Caco-2 (cell line): ENCODE measurements at regions not wholly inside any gene's neighbourhood (a gene's known extent, or its start where the extent isn't known, plus 50 kb on each side); places are given as distances from the start of the nearest gene placed in this dataset.
"Not testable (repeated sequence)": the region's sequence is repeated elsewhere in the genome, so short reads cannot be mapped to it uniquely, and the experiment has no call there.

Experiments used
- BruUV-seq: library from RNA; stranded (reverse); fragments of 400-500 nt; replicated peaks from 2 replicates; lab custom pipeline; 2021; lab: Mats Ljungman, UMichigan
- CTCF ChIA-PET: fragments of 300-600 bp; sonication (Branson Sonifier 250); formaldehyde crosslinking; loops from one replicate; lab custom pipeline; 2022; ENCODE audit warnings: antibody characterized with exemption; lab: Charles Lee
- POLR2A ChIA-PET: fragments of 300-600 bp; sonication (Branson Sonifier 250); formaldehyde crosslinking; loops from one replicate; lab custom pipeline; 2022; ENCODE audit warnings: antibody characterized with exemption; lab: Charles Lee
- DNase-seq, 2 experiments: peaks; one replicate each; pipeline versions ENCODE4 v3.0.0 to v3.0.0-alpha.2; 2020 to 2022
- H3K27me3 ChIP-seq: replicated peaks from 2 replicates; pipeline ENCODE4 v1.6.0; 2011; ENCODE audit warnings: low read length; ENCODE audit not compliant: control insufficient read depth, insufficient read depth
- H3K36me3 ChIP-seq: 2 replicates; pipeline ENCODE4 v1.5.1; 2011; ENCODE audit warnings: low read length; ENCODE audit not compliant: control insufficient read depth, insufficient read depth
- H3K4me1 ChIP-seq: fragments of 250-450 bp; sonication (Bioruptor Pico); 2 replicates; pipeline ENCODE4 v1.5.1; 2020; ENCODE audit warnings: mild to moderate bottlenecking
- H3K4me3 ChIP-seq: 2 replicates; pipeline ENCODE4 v1.5.1; 2011; ENCODE audit warnings: low read depth, mild to moderate bottlenecking, control low read depth, low read length
- H3K9me3 ChIP-seq: fragments of 250-450 bp; sonication (Bioruptor Pico); 2 replicates; pipeline ENCODE4 v1.5.1; 2020; ENCODE audit warnings: mild to moderate bottlenecking, moderate library complexity
- H3K27ac Mint-ChIP-seq: one replicate; pipeline ENCODE4 v1.8.0; 2022; ENCODE audit warnings: mixed read lengths; ENCODE audit not compliant: unreplicated experiment
- H3K27me3 Mint-ChIP-seq: one replicate; pipeline ENCODE4 v1.8.0; 2022; ENCODE audit warnings: mixed read lengths; ENCODE audit not compliant: insufficient read depth, unreplicated experiment
- H3K36me3 Mint-ChIP-seq: one replicate; pipeline ENCODE4 v1.8.0; 2022; ENCODE audit warnings: mild to moderate bottlenecking, mixed read lengths; ENCODE audit not compliant: insufficient read depth, unreplicated experiment
- H3K4me1 Mint-ChIP-seq: one replicate; pipeline ENCODE4 v1.8.0; 2022; ENCODE audit warnings: low read depth, mixed read lengths; ENCODE audit not compliant: unreplicated experiment
- H3K4me3 Mint-ChIP-seq: one replicate; pipeline ENCODE4 v1.8.0; 2022; ENCODE audit warnings: mild to moderate bottlenecking, moderate library complexity, mixed read lengths; ENCODE audit not compliant: unreplicated experiment
- H3K9me3 Mint-ChIP-seq: one replicate; pipeline ENCODE4 v1.8.0; 2022; ENCODE audit warnings: mixed read lengths; ENCODE audit not compliant: unreplicated experiment
- intact Hi-C: fragments of 100-400 bp; cut with micrococcal nuclease; formaldehyde crosslinking; loops from one replicate; pipeline ENCODE4 v1.10.0; 2022; ENCODE audit not compliant: unreplicated experiment
- TF ChIP-seq, protein P1 (sequence below), 2 experiments: fragments of 200-600 bp in 1 of 2; IDR thresholded peaks; 1 replicate in 1 of 2; 2 replicates in 1 of 2; pipeline versions ENCODE4 v1.5.1 to v1.8.0; 2011 to 2022; ENCODE audit warnings: antibody characterized with exemption in 1 of 2, control low read depth in 1 of 2, inconsistent platforms in 1 of 2, low read depth in 1 of 2, low read length in 1 of 2, mild to moderate bottlenecking in 1 of 2, moderate library complexity in 1 of 2; ENCODE audit not compliant: insufficient read depth in 1 of 2, severe bottlenecking in 1 of 2, unreplicated experiment in 1 of 2

DNA sequence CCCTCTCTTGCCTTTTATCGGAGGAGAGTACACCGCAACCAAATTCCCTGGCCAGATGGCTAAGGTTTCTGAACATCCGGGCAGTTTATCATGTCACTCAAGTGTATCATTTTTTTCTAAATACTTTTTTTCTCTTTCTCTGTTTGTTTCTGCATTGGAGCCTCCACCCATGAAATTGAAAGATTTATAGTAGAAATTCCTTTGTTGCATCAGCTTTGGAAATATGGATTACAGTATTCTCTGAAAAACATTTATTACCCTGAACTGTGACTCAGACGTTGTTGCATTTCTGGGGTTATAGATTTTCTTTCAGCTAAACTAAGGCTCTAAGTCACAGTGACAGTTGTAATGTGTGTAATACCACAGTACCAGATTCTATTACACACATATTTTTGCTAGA is 187.0 kb downstream of the SPTSSA start:
- Mint-ChIP-seq H3K27me3 (no peaks in the 10 kb centered on the region), H3K4me1 (no peaks in the 10 kb centered on the region), H3K36me3 (no peaks in the 10 kb centered on the region), H3K4me3 (no peak overlapping the region), H3K9me3 (peaks cover 6% of the 10 kb centered on the region), H3K27ac (no peak overlapping the region)
- TF ChIP-seq, protein P1, sequence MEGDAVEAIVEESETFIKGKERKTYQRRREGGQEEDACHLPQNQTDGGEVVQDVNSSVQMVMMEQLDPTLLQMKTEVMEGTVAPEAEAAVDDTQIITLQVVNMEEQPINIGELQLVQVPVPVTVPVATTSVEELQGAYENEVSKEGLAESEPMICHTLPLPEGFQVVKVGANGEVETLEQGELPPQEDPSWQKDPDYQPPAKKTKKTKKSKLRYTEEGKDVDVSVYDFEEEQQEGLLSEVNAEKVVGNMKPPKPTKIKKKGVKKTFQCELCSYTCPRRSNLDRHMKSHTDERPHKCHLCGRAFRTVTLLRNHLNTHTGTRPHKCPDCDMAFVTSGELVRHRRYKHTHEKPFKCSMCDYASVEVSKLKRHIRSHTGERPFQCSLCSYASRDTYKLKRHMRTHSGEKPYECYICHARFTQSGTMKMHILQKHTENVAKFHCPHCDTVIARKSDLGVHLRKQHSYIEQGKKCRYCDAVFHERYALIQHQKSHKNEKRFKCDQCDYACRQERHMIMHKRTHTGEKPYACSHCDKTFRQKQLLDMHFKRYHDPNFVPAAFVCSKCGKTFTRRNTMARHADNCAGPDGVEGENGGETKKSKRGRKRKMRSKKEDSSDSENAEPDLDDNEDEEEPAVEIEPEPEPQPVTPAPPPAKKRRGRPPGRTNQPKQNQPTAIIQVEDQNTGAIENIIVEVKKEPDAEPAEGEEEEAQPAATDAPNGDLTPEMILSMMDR (IDR thresholded peaks at IDR 0.05; ENCODE audit: insufficient read depth in 1 of 2, low read depth in 1 of 2, low read length in 1 of 2, severe bottlenecking in 1 of 2, unreplicated experiment in 1 of 2): no peak
- H3K4me1 ChIP-seq: no peaks in the 10 kb centered on the region
- no peak for DNase-seq
- no peaks in the 10 kb centered on the region for H3K27me3 ChIP-seq
- no peak overlapping the region for H3K4me3 ChIP-seq
- H3K36me3 ChIP-seq: no peaks in the 10 kb centered on the region
- intact Hi-C loops: no loop called here
- no TSS peak for BruUV-seq
- POLR2A ChIA-PET: no interaction called here
- H3K9me3 ChIP-seq: no peaks in the 10 kb centered on the region; the same call in 1 of the 2 replicates
- CTCF ChIA-PET: no interaction called here

DNA sequence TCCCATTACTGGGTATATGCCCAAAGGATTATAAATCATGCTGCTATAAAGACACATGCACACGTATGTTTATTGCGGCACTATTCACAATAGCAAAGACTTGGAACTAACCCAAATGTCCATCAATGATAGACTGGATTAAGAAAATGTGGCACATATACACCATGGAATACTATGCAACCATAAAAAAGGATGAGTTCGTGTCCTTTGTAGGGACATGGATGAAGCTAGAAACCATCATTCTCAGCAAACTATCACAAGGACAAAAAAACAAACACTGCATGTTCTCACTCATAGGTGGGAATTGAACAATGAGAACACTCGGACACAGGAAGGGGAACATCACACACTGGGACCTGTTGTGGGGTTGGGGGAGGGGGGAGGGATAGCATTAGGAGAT is 188.3 kb downstream of the SPTSSA start:
- intact Hi-C loops, CTCF ChIA-PET, H3K27ac Mint-ChIP-seq: not testable (repeated sequence)

DNA sequence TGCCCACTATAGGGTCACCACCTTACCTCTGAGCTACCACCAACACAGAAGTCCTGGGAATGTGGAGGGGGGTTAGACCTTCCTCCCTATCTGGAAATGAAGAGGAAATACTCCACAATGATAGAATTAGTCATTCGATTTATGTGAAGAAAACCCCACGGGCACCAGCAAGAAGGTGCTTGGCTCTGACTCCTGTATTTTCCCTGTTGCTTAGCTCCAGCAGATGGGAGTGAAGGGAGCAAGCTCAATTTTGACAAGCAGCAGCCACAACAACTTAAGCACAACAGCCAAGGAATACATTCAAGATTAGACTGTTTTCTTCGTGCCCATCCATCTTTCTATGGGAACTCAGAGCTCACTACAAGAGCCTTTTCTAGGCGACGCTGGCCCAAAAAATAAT is 191.7 kb downstream of the SPTSSA start:
- BruUV-seq: no TSS peak
- H3K36me3 Mint-ChIP-seq: no peaks in the 10 kb centered on the region
- intact Hi-C loops: no loop called here

More for the DNA sequence above, 188.3 kb downstream of the SPTSSA start:
- H3K9me3 Mint-ChIP-seq, H3K36me3 ChIP-seq, POLR2A ChIA-PET, H3K4me3 ChIP-seq, H3K4me3 Mint-ChIP-seq, H3K27me3 ChIP-seq, H3K27me3 Mint-ChIP-seq, H3K9me3 ChIP-seq, H3K36me3 Mint-ChIP-seq, H3K4me1 ChIP-seq, DNase-seq, BruUV-seq, H3K4me1 Mint-ChIP-seq: not testable (repeated sequence)

More for the DNA sequence above, 191.7 kb downstream of the SPTSSA start:
- H3K9me3 ChIP-seq: no peaks in the 10 kb centered on the region
- ChIA-PET CTCF (no interaction called here), POLR2A (no interaction called here)
- H3K4me1 Mint-ChIP-seq: no peaks in the 10 kb centered on the region
- no peaks in the 10 kb centered on the region for H3K9me3 Mint-ChIP-seq
- no peak overlapping the region for H3K27ac Mint-ChIP-seq
- no peaks in the 10 kb centered on the region for H3K4me1 ChIP-seq
- H3K27me3 ChIP-seq: no peaks in the 10 kb centered on the region
- H3K27me3 Mint-ChIP-seq: no peaks in the 10 kb centered on the region
- H3K4me3 ChIP-seq: no peak overlapping the region
- H3K36me3 ChIP-seq: no peaks in the 10 kb centered on the region
- H3K4me3 Mint-ChIP-seq: no peak overlapping the region
- TF ChIP-seq, protein P1 (IDR thresholded peaks at IDR 0.05; ENCODE audit: insufficient read depth in 1 of 2, low read depth in 1 of 2, low read length in 1 of 2, severe bottlenecking in 1 of 2, unreplicated experiment in 1 of 2): no peak
- DNase-seq: no peak
